HUES48 (cell line): ENCODE measurements at regions not wholly inside any gene's neighbourhood (a gene's known extent, or its start where the extent isn't known, plus 50 kb on each side); places are given as distances from the start of the nearest gene placed in this dataset.

ENCODE experiments used
- H3K27ac ChIP-seq: one replicate; pipeline ENCODE4 v1.7.0; 2013; ENCODE audit warnings: low read depth, low read length, inconsistent platforms
- H3K27me3 ChIP-seq: 2 replicates; pipeline ENCODE4 v1.6.1; 2013; ENCODE audit warnings: mild to moderate bottlenecking, low read length; ENCODE audit not compliant: control insufficient read depth, insufficient read depth
- H3K36me3 ChIP-seq: 2 replicates; pipeline ENCODE4 v1.6.1; 2013; ENCODE audit warnings: low read length; ENCODE audit not compliant: control insufficient read depth, insufficient read depth
- H3K4me1 ChIP-seq: 2 replicates; pipeline ENCODE4 v1.6.1; 2013; ENCODE audit warnings: mild to moderate bottlenecking, low read length; ENCODE audit not compliant: control insufficient read depth, insufficient read depth
- H3K4me3 ChIP-seq: 2 replicates; pipeline ENCODE4 v1.5.1; 2013; ENCODE audit warnings: mild to moderate bottlenecking, low read depth, low read length
- H3K9ac ChIP-seq: 2 replicates; pipeline ENCODE4 v1.6.1; 2013; ENCODE audit warnings: mild to moderate bottlenecking, low read depth, low read length, moderate library complexity
- H3K9me3 ChIP-seq: 2 replicates; pipeline ENCODE4 v1.6.1; 2013; ENCODE audit warnings: low read length; ENCODE audit not compliant: control insufficient read depth, insufficient read depth

DNA sequence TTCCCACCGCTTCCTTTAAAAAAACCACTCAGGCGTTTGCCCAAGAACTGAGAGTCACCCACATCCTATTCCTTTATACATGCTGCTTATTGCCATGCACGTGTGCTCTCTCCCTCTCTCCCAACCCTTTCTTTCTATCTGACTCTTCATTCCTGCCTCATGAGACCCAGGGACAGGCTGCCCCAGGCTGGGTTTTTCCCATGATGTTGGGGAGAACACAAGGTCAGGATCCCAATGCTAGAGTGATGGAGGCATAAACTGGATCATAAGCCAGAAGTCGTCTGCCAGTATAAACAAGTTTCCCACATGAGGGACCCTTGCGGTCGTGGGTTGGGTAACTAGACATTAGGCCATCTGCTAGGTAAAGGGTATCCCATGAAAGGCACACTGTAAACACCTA lies 64.9 kb downstream of the CD2 start:
- no peaks in the 10 kb centered on the region for H3K9me3 ChIP-seq
- no peaks in the 10 kb centered on the region for H3K27me3 ChIP-seq
- H3K4me1 ChIP-seq, result no peaks in the 10 kb centered on the region
- no peak overlapping the region for H3K27ac ChIP-seq
- H3K9ac ChIP-seq, result no peak overlapping the region
- H3K4me3 ChIP-seq, result no peak overlapping the region
- no peaks in the 10 kb centered on the region for H3K36me3 ChIP-seq

DNA sequence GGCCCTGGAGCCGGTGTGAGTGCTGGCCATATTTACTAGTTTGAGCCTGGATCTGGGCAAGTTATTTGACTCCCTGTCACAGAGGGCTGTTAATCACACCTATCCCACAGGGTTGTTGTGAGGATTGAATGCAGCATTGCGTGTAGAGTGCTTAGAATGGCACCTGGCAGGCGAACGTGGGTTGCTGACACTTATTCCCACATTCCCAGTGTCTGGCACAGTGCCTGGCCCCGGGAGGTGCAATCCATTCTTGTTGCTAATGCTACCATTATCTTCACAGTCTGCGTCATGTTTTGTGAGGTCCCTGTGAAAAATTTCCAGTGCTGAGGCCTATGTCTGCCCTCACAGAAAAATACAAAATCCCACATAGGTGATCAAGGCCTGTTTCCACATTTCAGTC lies 66.1 kb downstream of the CD2 start:
- Histone ChIP-seq H3K27ac (no peak overlapping the region), H3K4me1 (peaks cover 8% of the 10 kb centered on the region; the same call in 1 of the 2 replicates), H3K9me3 (no peaks in the 10 kb centered on the region), H3K36me3 (no peaks in the 10 kb centered on the region), H3K27me3 (no peaks in the 10 kb centered on the region), H3K9ac (no peak overlapping the region), H3K4me3 (no peak overlapping the region)

DNA sequence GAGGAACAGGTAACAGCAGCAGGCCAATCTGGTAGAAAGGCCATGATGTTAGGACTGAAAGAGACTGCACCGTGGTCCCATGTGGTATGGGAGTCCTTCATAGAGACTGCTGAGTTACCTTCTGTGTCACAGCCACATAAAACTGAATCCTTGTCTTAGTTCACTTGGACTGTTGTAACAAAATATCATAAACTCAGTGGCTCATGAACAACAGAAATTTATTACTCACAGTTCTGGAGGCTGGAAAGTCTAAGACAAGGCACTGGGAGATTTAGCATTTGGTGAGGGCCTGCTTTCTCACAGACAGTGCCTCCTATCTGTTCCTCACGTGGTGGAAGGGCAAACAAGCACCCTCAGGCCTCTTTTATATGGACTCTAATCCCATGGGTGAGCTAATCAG lies 67.5 kb downstream of the CD2 start:
- no peak overlapping the region for H3K4me3 ChIP-seq
- no peak overlapping the region for H3K9ac ChIP-seq
- no peaks in the 10 kb centered on the region for H3K36me3 ChIP-seq
- no peaks in the 10 kb centered on the region for H3K27me3 ChIP-seq
- H3K9me3 ChIP-seq, result no peaks in the 10 kb centered on the region
- peaks cover 11% of the 10 kb centered on the region; the same call in 1 of the 2 replicates for H3K4me1 ChIP-seq
- no peak overlapping the region for H3K27ac ChIP-seq

DNA sequence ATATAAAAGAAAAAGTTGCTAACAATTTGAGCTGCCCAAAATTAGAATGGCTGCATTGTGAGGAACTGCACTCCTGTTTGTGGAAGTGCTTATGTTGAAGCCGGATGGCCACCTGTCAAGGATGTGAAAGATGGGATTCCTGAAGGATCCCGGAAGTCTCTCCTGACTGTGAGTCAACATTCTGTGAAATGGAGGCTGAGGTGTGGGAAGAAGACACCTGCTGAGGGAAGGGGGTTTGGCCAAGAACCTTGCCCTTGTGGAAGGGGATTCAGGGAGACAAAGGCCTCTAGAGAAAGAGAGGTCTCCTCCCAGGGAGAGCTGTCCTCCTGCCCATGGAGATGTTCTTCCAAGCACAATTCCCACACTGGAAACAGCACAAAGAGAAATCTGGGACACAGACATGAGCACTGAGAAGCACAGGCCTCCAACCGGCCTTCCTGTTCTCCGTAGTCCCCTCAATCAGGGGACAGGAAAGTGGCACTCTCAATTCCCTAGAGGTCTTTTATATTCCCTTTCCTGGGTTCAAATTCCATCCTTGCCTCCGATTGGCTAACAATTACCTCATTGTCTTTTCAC lies 70.5 kb downstream of the CD2 start:
- Histone ChIP-seq H3K9ac (no peak overlapping the region), H3K4me3 (no peak overlapping the region), H3K4me1 (peaks cover 11% of the 10 kb centered on the region; the same call in 1 of the 2 replicates), H3K9me3 (no peaks in the 10 kb centered on the region), H3K36me3 (no peaks in the 10 kb centered on the region), H3K27ac (peak overlapping the region; percentile 67), H3K27me3 (no peaks in the 10 kb centered on the region)

DNA sequence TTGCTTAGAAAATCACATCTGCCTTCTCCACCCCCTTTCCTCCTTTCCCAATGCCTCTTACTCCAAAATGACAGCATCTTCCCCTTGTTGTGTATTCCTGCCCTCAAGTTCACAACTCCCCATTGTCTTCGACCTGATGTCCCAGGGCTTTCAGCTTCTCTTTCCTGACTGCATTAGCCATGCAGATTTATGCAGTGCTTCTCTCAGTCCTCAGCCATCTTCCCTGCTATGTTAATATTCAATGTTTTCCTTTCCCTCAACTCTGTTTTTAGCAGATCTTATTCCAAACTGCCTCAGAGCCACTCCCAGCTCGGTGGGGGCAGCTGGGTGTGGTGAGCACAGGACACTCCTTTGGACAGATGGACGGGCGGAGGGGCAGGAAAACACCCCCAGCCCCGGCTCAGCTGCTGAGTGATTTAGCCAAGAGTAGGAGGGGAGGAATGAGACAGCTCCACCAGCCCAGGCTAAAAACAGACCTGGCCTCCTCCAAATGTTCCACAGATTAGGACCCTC lies 71.0 kb downstream of the CD2 start:
- Histone ChIP-seq H3K4me3 (no peak overlapping the region), H3K27ac (peak overlapping the region; percentile 67), H3K4me1 (peaks cover 11% of the 10 kb centered on the region; the same call in 1 of the 2 replicates)

DNA sequence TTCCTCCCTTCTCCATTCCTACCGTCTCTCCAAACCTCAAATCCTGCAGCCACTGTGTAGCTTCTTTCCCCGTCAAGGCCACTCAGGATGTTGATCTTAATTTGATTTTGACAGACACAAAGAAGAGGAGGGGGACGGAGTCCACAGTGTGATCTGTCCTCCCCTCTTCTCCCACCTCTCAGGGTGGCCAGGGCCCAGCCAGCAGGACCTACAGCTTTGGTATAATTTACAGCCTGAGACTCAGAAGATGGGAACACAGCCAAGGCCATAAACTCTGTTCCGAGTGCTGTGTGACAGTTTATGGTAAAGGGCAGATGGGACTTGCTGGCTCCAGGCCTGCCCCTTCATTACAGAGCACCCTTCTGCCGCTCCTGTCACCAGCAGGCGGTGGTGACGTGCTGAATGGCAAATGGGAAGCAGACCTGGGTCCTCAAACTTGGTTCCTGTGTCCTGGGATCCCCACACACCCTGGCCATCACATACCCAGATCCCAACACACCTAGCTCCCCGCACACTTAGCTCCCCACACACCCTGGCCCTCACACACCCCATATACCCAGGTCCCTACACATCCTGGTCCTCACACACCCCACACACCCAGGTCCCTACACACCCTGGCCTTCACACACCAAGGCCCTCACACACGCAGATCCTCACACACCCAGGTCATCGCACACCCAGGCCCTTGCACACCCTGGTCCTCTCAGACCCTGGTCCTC lies 71.6 kb downstream of the CD2 start:
- no peaks in the 10 kb centered on the region for H3K36me3 ChIP-seq
- no peak overlapping the region for H3K9ac ChIP-seq
- no peaks in the 10 kb centered on the region for H3K27me3 ChIP-seq
- peaks cover 11% of the 10 kb centered on the region; the same call in 1 of the 2 replicates for H3K4me1 ChIP-seq
- no peaks in the 10 kb centered on the region for H3K9me3 ChIP-seq
- H3K4me3 ChIP-seq, result no peak overlapping the region
- peak overlapping the region; percentile 67 for H3K27ac ChIP-seq

More for the DNA sequence above, 71.0 kb downstream of the CD2 start:
- Histone ChIP-seq H3K27me3 (no peaks in the 10 kb centered on the region), H3K36me3 (no peaks in the 10 kb centered on the region), H3K9ac (no peak overlapping the region), H3K9me3 (no peaks in the 10 kb centered on the region)

DNA sequence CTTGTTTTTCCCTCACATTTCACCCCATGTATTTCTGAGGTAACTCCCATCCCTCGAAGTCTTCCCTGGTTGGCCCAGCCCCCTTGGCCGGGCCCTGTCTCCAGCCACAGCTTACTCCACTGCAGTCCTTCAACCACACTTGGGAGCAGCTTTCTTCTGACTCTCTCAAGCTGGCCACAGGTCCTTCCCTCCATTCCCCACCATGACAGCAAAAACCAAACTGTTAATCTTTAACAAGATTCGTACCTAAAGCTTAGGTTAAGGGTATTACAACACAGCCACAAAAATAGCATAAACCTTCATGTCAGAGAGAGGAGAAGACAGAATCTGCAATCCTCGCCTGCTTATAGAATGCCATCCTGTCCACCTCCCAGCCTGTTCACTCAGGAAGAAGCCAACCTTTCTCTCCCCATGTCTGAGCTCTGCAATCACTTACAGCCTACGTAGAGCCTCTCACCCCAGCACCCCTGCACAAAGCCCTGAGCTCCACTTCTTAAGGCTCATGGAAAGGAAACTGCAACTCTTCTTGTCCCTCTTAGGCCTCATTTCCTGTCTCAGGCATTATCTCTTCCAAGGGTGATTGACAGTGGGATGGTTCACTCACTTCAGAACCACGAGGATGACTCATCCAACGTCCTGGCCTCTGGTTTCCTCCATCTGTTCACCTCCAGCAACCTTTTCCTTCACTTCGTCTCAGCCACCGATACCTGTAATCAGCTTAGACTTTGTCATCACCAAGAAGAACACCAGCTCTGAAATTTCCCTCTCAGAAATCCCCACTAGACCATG lies 72.8 kb downstream of the CD2 start:
- H3K27ac ChIP-seq, result no peak overlapping the region
- H3K9ac ChIP-seq, result no peak overlapping the region

DNA sequence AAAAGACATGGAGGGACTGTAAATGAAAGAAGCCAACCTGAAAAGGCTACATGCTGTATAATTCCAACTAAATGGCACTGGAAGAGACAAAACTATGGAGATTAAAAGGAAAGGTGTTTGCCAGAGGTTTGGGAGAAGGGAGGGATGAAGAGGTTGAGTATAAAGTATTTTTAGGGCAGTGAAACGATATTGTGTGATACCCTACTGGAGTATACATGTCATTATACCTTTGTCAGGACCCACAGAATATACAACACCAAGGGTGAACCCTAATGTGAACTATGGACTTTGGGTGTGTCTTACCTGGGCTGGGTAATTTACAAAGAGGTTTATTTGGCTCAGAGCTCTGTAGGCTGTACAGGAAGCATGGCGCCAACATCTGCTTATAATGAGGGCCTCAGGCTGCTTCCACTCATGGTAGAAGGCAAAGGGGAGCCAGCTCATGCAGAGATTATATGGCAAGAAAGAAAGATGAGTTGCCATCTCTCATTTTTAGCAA lies 73.4 kb downstream of the CD2 start:
- Histone ChIP-seq H3K4me3 (no peak overlapping the region), H3K4me1 (peaks cover 22% of the 10 kb centered on the region), H3K27ac (no peak overlapping the region), H3K36me3 (no peaks in the 10 kb centered on the region), H3K9ac (no peak overlapping the region), H3K9me3 (no peaks in the 10 kb centered on the region), H3K27me3 (no peaks in the 10 kb centered on the region)

More for the DNA sequence above, 72.8 kb downstream of the CD2 start:
- Histone ChIP-seq H3K9me3 (no peaks in the 10 kb centered on the region), H3K4me1 (peaks cover 17% of the 10 kb centered on the region), H3K27me3 (no peaks in the 10 kb centered on the region), H3K36me3 (no peaks in the 10 kb centered on the region), H3K4me3 (no peak overlapping the region)

DNA sequence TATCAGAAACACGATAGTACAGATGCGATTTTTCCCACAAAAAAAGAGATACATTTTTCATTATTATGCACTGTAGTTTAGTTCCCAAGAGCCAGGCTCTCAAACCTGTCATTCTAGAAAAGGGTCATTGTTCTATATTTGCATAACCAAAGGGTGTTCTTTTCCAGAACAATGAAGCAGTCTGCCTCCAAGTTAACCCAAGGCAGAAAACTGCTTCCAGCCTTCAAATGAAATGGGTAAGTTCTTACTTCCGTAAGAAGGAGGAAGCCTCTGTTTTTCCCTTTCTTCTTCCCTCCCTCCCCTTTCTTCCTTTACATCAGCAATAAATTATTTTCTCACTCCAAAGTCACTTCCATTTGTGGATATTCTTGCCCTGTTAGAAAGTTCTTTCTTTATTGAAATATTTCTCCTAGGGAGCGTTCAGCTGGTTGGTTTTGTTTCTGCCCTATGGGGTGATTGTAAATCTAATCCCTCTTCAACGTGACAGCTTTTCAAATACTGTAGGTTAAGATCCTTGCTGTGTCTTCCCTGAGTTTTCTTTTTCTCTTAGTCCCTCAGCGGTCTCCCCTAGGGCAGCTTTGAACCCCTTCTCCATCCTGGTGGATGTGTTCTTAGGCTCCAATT lies 77.3 kb upstream of the PTGFRN start:
- Histone ChIP-seq H3K4me3 (peak overlapping the region; percentile 42), H3K27ac (peak overlapping the region; percentile 88), H3K4me1 (peaks cover 42% of the 10 kb centered on the region), H3K27me3 (no peaks in the 10 kb centered on the region), H3K36me3 (no peaks in the 10 kb centered on the region), H3K9me3 (0 out of 2 replicates have a peak, but pooled peaks cover 3% of the 10 kb centered on the region), H3K9ac (no peak overlapping the region)

DNA sequence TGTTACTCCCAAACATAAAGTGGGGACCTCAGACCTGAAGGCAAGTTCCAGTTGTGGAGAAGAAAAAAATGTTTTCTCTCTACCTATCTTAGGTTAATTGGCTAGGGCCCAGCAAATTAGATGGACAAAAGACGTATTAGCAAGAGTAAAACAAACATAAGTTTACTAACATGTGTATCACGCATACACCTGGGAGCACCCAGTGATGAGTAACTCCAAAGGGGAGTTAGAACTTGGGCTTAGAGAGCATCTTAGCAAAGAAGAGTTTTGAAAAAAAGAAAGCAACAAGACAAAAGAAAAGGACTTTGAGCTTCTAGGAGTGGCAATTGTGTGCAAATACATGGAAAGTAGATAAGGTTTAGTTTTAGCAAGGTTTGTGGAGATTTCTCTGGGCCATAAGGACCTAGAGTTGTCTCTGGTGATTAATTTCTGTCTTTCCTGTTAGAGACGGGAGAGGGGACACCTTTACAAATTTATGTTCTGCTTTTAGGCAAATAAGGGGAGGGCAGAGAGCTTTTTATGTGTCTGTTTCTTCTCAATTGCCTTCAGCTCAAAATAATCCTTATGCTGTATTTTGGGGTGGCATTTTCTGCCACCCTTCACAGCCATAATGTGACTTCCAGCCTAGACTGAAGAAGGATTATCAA lies 76.7 kb upstream of the PTGFRN start:
- Histone ChIP-seq H3K4me1 (peaks cover 42% of the 10 kb centered on the region), H3K9ac (no peak overlapping the region), H3K9me3 (0 out of 2 replicates have a peak, but pooled peaks cover 3% of the 10 kb centered on the region), H3K4me3 (peak overlapping the region; percentile 42), H3K27me3 (no peaks in the 10 kb centered on the region), H3K27ac (peak overlapping the region; percentile 88), H3K36me3 (no peaks in the 10 kb centered on the region)
